ENCODE measurements at regions not wholly inside any gene's neighbourhood (a gene's known extent, or its start where the extent isn't known, plus 50 kb on each side); places are given as distances from the start of the nearest gene placed in this dataset.

- Histone ChIP-seq H2AFZ (ENCODE audit: low read depth, low read length) (no peak overlapping the region), H3K27me3 (ENCODE audit: insufficient read depth, low read depth, low read length) (no peaks in the 10 kb centered on the region), H3K9ac (ENCODE audit: low read length) (no peak overlapping the region), H3K9me3 (ENCODE audit: low read length) (no peaks in the 10 kb centered on the region), H3K79me2 (replicated peaks; ENCODE audit: insufficient read depth, low read length) (no peaks in the 10 kb centered on the region), H3K27ac (ENCODE audit: low read length) (no peak overlapping the region), H3K4me2 (ENCODE audit: low read length) (no peak overlapping the region), H3K36me3 (ENCODE audit: insufficient read depth, low read length) (no peaks in the 10 kb centered on the region), H3K9me2 (ENCODE audit: insufficient read depth, low read length) (no peaks in the 10 kb centered on the region), H3K4me3 (ENCODE audit: low read length) (no peak overlapping the region), H4K20me1 (ENCODE audit: insufficient read depth) (no peaks in the 10 kb centered on the region), H3F3A (ENCODE audit: insufficient read depth, low read length, poor library complexity, severe bottlenecking) (no peaks in the 10 kb centered on the region)
- no peak for TF ChIP-seq REST (IDR thresholded peaks at IDR 0.05; ENCODE audit: borderline replicate concordance)
- no peak for TF ChIP-seq POLR2AphosphoS5 (IDR thresholded peaks at IDR 0.05)
- TF ChIP-seq MXI1 (conservative IDR thresholded peaks at IDR 0.05; ENCODE audit: poor library complexity, severe bottlenecking): no peak
Measured at GRCh38 chr4:123557857-123558536, 161.4 kb downstream of the SPRY1 start.

DNA sequence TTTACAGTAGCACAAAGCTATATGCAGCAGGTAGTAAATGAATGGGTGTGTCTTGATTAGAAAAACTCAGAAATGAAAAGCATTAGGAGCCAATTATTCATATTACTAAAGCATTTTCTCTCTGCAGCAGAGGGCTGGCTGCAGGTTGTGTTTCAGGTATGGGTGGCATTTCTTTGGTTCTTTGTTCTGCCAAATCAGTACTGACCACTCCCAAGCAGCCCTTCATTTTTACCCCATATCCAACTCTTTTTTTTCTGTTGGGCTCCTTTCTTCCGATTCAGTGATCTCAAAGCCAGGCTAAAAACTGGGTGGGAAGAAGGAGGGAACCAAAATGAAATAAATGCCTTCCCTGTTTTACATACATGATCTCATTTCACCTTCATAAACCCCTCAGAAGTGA, 162.3 kb downstream of the SPRY1 start:
- Histone ChIP-seq H3K9me3 (ENCODE audit: low read length) (no peaks in the 10 kb centered on the region), H3K27me3 (ENCODE audit: insufficient read depth, low read depth, low read length) (no peaks in the 10 kb centered on the region), H3K36me3 (ENCODE audit: insufficient read depth, low read length) (no peaks in the 10 kb centered on the region), H3K79me2 (replicated peaks; ENCODE audit: insufficient read depth, low read length) (no peaks in the 10 kb centered on the region), H3K9ac (ENCODE audit: low read length) (no peak overlapping the region), H3K4me2 (ENCODE audit: low read length) (no peak overlapping the region), H3K27ac (ENCODE audit: low read length) (no peak overlapping the region), H4K20me1 (ENCODE audit: insufficient read depth) (no peaks in the 10 kb centered on the region), H2AFZ (ENCODE audit: low read depth, low read length) (no peak overlapping the region), H3F3A (ENCODE audit: insufficient read depth, low read length, poor library complexity, severe bottlenecking) (no peaks in the 10 kb centered on the region), H3K9me2 (ENCODE audit: insufficient read depth, low read length) (no peaks in the 10 kb centered on the region), H3K4me3 (ENCODE audit: low read length) (no peak overlapping the region)
- TF ChIP-seq EZH2 (IDR thresholded peaks at IDR 0.05; ENCODE audit: borderline replicate concordance, insufficient read depth, low read length, poor library complexity, severe bottlenecking): no peak

GRCh38 chr4:123559955-123560871, 163.6 kb downstream of the SPRY1 start:
- TF ChIP-seq EZH2 (IDR thresholded peaks at IDR 0.05; ENCODE audit: borderline replicate concordance, insufficient read depth, low read length, poor library complexity, severe bottlenecking): no peak
- no peak for TF ChIP-seq TAF1 (IDR thresholded peaks at IDR 0.05; ENCODE audit: low read depth)
- no peak for TF ChIP-seq SMC3 (conservative IDR thresholded peaks at IDR 0.05; ENCODE audit: poor library complexity)
- no peak for TF ChIP-seq RAD21 (conservative IDR thresholded peaks at IDR 0.05)
- TF ChIP-seq EP300 (conservative IDR thresholded peaks at IDR 0.05; ENCODE audit: poor library complexity, severe bottlenecking): no peak
- Histone ChIP-seq H3K79me2 (replicated peaks; ENCODE audit: insufficient read depth, low read length) (no peaks in the 10 kb centered on the region), H3K4me3 (ENCODE audit: low read length) (no peak overlapping the region), H3K4me2 (ENCODE audit: low read length) (no peak overlapping the region), H4K20me1 (ENCODE audit: insufficient read depth) (no peaks in the 10 kb centered on the region), H3K9me2 (ENCODE audit: insufficient read depth, low read length) (no peaks in the 10 kb centered on the region), H3K36me3 (ENCODE audit: insufficient read depth, low read length) (no peaks in the 10 kb centered on the region), H3F3A (ENCODE audit: insufficient read depth, low read length, poor library complexity, severe bottlenecking) (no peaks in the 10 kb centered on the region), H3K9ac (ENCODE audit: low read length) (no peak overlapping the region), H3K27me3 (ENCODE audit: insufficient read depth, low read depth, low read length) (no peaks in the 10 kb centered on the region), H2AFZ (ENCODE audit: low read depth, low read length) (no peak overlapping the region), H3K27ac (ENCODE audit: low read length) (no peak overlapping the region), H3K9me3 (ENCODE audit: low read length) (no peaks in the 10 kb centered on the region)

All from neural cell (in vitro differentiated cells).